Uterus (tissue), 2 donors: ENCODE measurements at regions not wholly inside any gene's neighbourhood (a gene's known extent, or its start where the extent isn't known, plus 50 kb on each side); places are given as distances from the start of the nearest gene placed in this dataset.

Experiments used
- POLR2A ChIP-seq, 2 donors: fragments of 450-650 bp; IDR thresholded peaks; one replicate each; pipeline ENCODE4 v1.6.1; 2016; ENCODE audit warnings: antibody characterized with exemption in 2 of 2, mild to moderate bottlenecking in 1 of 2, moderate library complexity in 1 of 2
- TF ChIP-seq, protein P1 (sequence below), 4 experiments: fragments of 200-600 bp in 2 of 4; fragments of 450-650 bp in 2 of 4; sonication (generic) in 2 of 4; IDR thresholded peaks; one replicate each; pipeline ENCODE4 v1.5.1; 2016 to 2019; ENCODE audit warnings: antibody characterized with exemption in 4 of 4, mild to moderate bottlenecking in 2 of 4, moderate library complexity in 1 of 4

DNA sequence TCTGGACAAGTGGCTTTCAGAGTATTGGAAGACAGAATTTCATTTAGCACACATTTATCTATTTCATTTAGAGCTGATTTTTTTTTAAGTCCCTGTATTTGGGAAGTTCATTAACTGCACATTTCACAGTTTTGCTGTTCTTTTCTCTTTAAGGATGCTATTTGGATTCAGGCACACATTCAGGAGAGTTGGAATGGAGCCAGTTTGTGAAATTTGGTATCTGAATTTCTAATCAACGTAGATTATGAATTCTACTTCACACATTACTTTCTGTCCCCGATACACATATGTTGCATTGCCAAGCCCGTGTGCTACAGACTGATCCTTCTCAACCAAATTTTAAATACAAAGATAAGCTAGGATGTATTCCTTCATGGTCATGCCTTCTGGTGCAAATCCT is 503.9 kb downstream of the IRS1 start:
- no peak for TF ChIP-seq POLR2A (IDR thresholded peaks at IDR 0.05)
- TF ChIP-seq, protein P1, sequence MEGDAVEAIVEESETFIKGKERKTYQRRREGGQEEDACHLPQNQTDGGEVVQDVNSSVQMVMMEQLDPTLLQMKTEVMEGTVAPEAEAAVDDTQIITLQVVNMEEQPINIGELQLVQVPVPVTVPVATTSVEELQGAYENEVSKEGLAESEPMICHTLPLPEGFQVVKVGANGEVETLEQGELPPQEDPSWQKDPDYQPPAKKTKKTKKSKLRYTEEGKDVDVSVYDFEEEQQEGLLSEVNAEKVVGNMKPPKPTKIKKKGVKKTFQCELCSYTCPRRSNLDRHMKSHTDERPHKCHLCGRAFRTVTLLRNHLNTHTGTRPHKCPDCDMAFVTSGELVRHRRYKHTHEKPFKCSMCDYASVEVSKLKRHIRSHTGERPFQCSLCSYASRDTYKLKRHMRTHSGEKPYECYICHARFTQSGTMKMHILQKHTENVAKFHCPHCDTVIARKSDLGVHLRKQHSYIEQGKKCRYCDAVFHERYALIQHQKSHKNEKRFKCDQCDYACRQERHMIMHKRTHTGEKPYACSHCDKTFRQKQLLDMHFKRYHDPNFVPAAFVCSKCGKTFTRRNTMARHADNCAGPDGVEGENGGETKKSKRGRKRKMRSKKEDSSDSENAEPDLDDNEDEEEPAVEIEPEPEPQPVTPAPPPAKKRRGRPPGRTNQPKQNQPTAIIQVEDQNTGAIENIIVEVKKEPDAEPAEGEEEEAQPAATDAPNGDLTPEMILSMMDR (IDR thresholded peaks at IDR 0.05) = no peak
